GM19328 (cell line): ENCODE measurements at regions not wholly inside any gene's neighbourhood (a gene's known extent, or its start where the extent isn't known, plus 50 kb on each side); places are given as distances from the start of the nearest gene placed in this dataset.
A peak's percentile ranks its signal among the peaks of the same experiment; 100 is the strongest.
"Not testable (repeated sequence)": the region's sequence is repeated elsewhere in the genome, so short reads cannot be mapped to it uniquely, and the experiment has no call there.

ENCODE experiments used
- ATAC-seq: cut with Tn5 transposase; IDR thresholded peaks from one replicate; pipeline ENCODE4 v1.9.1; 2021; ENCODE audit warnings: mild to moderate bottlenecking, moderate library complexity; ENCODE audit not compliant: unreplicated experiment

- ATAC-seq: no peak
These were observed 648.9 kb upstream of the VRK2 start for GRCh38 chr2:57397550-57398360.

GRCh38 chr2:57399057-57399456, 647.5 kb upstream of the VRK2 start:
- no peak for ATAC-seq

- ATAC-seq: no peak
These were observed 644.5 kb upstream of the VRK2 start for GRCh38 chr2:57402096-57402495.

GRCh38 chr2:57402755-57403154, 643.9 kb upstream of the VRK2 start:
- no peak for ATAC-seq

GRCh38 chr2:57407772-57408201, 638.8 kb upstream of the VRK2 start:
- ATAC-seq: no peak

- no peak for ATAC-seq
These were observed 638.0 kb upstream of the VRK2 start for GRCh38 chr2:57408587-57408986.

GRCh38 chr2:57417007-57417406, 629.6 kb upstream of the VRK2 start:
- ATAC-seq: no peak

- not testable (repeated sequence) for ATAC-seq
These were observed 627.7 kb upstream of the VRK2 start for GRCh38 chr2:57418859-57419346.

- ATAC-seq: no peak
These were observed 616.8 kb upstream of the VRK2 start for GRCh38 chr2:57429831-57430230.

- ATAC-seq: no peak
These were observed 614.1 kb upstream of the VRK2 start for GRCh38 chr2:57432528-57432927.

- no peak for ATAC-seq
These were observed 612.2 kb upstream of the VRK2 start for GRCh38 chr2:57434441-57434840.

- ATAC-seq: no peak
These were observed 611.6 kb upstream of the VRK2 start for GRCh38 chr2:57434972-57435371.

GRCh38 chr2:57437077-57437476, 609.5 kb upstream of the VRK2 start:
- ATAC-seq: no peak

- ATAC-seq: no peak
These were observed 606.2 kb upstream of the VRK2 start for GRCh38 chr2:57440437-57440836.

- ATAC-seq: no peak
These were observed 603.5 kb upstream of the VRK2 start for GRCh38 chr2:57443086-57443485.

- ATAC-seq: no peak
These were observed 602.6 kb upstream of the VRK2 start for GRCh38 chr2:57443973-57444521.

GRCh38 chr2:57444752-57445430, 601.7 kb upstream of the VRK2 start:
- no peak for ATAC-seq

- no peak for ATAC-seq
These were observed 597.8 kb upstream of the VRK2 start for GRCh38 chr2:57448816-57449215.

- ATAC-seq: peak; percentile 87
These were observed 596.4 kb upstream of the VRK2 start for GRCh38 chr2:57450170-57450569.

- no peak for ATAC-seq
These were observed 594.0 kb upstream of the VRK2 start for GRCh38 chr2:57452634-57453033.

GRCh38 chr2:57453945-57454344, 592.7 kb upstream of the VRK2 start:
- ATAC-seq: no peak
